ENCODE measurements at regions not wholly inside any gene's neighbourhood (a gene's known extent, or its start where the extent isn't known, plus 50 kb on each side); places are given as distances from the start of the nearest gene placed in this dataset.

DNA sequence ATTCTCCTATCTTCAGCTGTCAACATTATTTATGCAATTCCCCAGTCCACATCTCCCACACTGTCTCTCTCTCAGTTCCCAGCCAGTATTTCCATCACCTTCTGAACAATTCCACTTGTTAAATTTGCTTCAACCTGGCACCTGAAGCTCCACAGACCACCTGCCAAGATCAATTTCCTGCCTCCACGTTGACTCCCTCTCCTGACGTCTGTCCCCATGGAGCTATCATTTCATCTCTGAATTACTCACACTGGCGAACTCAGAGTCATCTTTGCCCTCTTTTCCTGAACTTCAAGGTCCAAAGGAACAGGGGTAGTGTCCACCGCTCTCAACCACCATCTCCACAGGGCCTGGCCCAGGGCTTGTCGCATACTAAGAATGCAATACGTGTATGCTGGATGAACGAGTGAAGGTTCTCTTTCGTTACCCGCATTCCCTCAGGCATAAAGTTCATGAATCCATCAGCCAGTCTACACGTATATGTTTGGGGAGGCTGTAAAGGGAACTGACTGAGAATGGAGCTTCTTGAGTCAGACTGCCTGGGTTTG lies 183.3 kb downstream of the JCAD start (continued):
- TF ChIP-seq, protein P1, sequence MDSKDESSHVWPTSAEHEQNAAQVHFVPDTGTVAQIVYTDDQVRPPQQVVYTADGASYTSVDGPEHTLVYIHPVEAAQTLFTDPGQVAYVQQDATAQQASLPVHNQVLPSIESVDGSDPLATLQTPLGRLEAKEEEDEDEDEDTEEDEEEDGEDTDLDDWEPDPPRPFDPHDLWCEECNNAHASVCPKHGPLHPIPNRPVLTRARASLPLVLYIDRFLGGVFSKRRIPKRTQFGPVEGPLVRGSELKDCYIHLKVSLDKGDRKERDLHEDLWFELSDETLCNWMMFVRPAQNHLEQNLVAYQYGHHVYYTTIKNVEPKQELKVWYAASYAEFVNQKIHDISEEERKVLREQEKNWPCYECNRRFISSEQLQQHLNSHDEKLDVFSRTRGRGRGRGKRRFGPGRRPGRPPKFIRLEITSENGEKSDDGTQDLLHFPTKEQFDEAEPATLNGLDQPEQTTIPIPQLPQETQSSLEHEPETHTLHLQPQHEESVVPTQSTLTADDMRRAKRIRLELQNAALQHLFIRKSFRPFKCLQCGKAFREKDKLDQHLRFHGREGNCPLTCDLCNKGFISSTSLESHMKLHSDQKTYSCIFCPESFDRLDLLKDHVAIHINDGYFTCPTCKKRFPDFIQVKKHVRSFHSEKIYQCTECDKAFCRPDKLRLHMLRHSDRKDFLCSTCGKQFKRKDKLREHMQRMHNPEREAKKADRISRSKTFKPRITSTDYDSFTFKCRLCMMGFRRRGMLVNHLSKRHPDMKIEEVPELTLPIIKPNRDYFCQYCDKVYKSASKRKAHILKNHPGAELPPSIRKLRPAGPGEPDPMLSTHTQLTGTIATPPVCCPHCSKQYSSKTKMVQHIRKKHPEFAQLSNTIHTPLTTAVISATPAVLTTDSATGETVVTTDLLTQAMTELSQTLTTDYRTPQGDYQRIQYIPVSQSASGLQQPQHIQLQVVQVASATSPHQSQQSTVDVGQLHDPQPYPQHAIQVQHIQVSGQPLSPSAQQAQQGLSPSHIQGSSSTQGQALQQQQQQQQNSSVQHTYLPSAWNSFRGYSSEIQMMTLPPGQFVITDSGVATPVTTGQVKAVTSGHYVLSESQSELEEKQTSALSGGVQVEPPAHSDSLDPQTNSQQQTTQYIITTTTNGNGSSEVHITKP (CRISPR knock-in tag; IDR thresholded peaks at IDR 0.05; ENCODE audit: low read depth) = no peak
- TF ChIP-seq, protein P2, sequence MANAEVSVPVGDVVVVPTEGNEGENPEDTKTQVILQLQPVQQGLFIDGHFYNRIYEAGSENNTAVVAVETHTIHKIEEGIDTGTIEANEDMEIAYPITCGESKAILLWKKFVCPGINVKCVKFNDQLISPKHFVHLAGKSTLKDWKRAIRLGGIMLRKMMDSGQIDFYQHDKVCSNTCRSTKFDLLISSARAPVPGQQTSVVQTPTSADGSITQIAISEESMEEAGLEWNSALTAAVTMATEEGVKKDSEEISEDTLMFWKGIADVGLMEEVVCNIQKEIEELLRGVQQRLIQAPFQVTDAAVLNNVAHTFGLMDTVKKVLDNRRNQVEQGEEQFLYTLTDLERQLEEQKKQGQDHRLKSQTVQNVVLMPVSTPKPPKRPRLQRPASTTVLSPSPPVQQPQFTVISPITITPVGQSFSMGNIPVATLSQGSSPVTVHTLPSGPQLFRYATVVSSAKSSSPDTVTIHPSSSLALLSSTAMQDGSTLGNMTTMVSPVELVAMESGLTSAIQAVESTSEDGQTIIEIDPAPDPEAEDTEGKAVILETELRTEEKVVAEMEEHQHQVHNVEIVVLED (CRISPR knock-in tag; IDR thresholded peaks at IDR 0.05; ENCODE audit: borderline replicate concordance) = no peak

DNA sequence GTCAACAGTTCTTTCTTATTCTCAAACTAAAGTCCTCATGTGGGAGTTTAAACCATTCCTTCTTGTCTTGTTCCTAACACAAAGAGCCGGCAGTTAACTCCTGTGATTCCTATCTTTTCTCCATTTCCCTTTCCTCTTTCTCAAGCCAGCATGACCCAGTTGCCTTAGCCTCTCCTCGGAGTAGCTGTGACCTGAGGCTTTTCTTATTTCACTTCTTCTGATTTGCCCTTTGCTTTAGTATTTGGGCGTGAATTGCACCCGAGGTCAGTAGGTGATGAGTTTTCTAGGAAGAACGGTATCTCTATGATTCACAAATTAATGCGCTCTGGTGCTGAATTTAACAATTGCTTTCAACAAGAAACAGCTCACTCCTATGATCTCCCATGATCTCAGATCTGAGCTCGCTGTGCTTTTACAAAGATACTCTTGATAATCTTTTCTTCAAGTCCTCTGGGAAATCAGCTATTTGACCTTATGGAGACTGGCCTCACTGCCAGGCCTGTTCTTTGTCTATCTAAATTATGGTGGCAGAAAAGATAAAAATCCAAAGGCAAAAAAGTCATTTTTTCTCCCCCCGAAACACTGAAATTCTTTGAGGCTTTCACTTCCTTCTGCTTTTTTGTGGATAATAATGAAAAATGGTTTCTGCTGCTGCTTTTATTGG lies 184.6 kb downstream of the JCAD start:
- FAIRE-seq (no peak), ATAC-seq (no peak), DNase-seq (ENCODE audit: low spot score) (no peak)
- H2AFZ ChIP-seq (ENCODE audit: low read length) = no peak overlapping the region
- no peak overlapping the region for H3K27ac ChIP-seq (ENCODE audit: extremely low read length, insufficient read depth, low read length)
- H4K20me1 ChIP-seq (ENCODE audit: insufficient read depth, low read length) = no peaks in the 10 kb centered on the region
- ChIA-PET POLR2A (no interaction called here), CTCF (ENCODE audit: low intra/inter-chr PET ratio, low total read pairs) (no interaction called here)
- intact Hi-C loops (cut with micrococcal nuclease; ENCODE audit: unreplicated experiment) = no loop called here
- WGBS (ENCODE audit: low lambda C conversion rate) = 42% methylated on average over 8 of the region's 8 CpGs
- H3K27me3 ChIP-seq (ENCODE audit: control insufficient read depth in 1 of 2, insufficient read depth in 2 of 2, low read length in 2 of 2) = peaks cover 0 to 30% of the 10 kb centered on the region in 2 experiments; a peak in 2 of 5 replicates
- no peak overlapping the region for H3K4me3 ChIP-seq (replicated peaks in 1 of 3; ENCODE audit: insufficient read depth in 1 of 3, low read depth in 2 of 3, low read length in 3 of 3)
- H3K79me2 ChIP-seq (ENCODE audit: insufficient read depth, low read length) = no peaks in the 10 kb centered on the region
- TF ChIP-seq, protein P3, sequence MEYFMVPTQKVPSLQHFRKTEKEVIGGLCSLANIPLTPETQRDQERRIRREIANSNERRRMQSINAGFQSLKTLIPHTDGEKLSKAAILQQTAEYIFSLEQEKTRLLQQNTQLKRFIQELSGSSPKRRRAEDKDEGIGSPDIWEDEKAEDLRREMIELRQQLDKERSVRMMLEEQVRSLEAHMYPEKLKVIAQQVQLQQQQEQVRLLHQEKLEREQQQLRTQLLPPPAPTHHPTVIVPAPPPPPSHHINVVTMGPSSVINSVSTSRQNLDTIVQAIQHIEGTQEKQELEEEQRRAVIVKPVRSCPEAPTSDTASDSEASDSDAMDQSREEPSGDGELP (IDR thresholded peaks at IDR 0.05; ENCODE audit: borderline replicate concordance, low read depth) = no peak
- TF ChIP-seq, protein P4, sequence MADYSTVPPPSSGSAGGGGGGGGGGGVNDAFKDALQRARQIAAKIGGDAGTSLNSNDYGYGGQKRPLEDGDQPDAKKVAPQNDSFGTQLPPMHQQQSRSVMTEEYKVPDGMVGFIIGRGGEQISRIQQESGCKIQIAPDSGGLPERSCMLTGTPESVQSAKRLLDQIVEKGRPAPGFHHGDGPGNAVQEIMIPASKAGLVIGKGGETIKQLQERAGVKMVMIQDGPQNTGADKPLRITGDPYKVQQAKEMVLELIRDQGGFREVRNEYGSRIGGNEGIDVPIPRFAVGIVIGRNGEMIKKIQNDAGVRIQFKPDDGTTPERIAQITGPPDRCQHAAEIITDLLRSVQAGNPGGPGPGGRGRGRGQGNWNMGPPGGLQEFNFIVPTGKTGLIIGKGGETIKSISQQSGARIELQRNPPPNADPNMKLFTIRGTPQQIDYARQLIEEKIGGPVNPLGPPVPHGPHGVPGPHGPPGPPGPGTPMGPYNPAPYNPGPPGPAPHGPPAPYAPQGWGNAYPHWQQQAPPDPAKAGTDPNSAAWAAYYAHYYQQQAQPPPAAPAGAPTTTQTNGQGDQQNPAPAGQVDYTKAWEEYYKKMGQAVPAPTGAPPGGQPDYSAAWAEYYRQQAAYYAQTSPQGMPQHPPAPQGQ (CRISPR knock-in tag; IDR thresholded peaks at IDR 0.05; ENCODE audit: borderline replicate concordance) = no peak
- TF ChIP-seq SCMH1 (CRISPR knock-in tag; IDR thresholded peaks at IDR 0.05; ENCODE audit: borderline replicate concordance) (no peak), ZNF329 (CRISPR knock-in tag; IDR thresholded peaks at IDR 0.05; ENCODE audit: low read depth) (no peak), ZNF232 (CRISPR knock-in tag; IDR thresholded peaks at IDR 0.05; ENCODE audit: borderline replicate concordance) (no peak), ZNF367 (CRISPR knock-in tag; IDR thresholded peaks at IDR 0.05; ENCODE audit: borderline replicate concordance) (no peak), ARNTL (CRISPR knock-in tag; IDR thresholded peaks at IDR 0.05) (no peak), NFIC (IDR thresholded peaks at IDR 0.05; ENCODE audit: low read length) (no peak)
- TF ChIP-seq, protein P5, sequence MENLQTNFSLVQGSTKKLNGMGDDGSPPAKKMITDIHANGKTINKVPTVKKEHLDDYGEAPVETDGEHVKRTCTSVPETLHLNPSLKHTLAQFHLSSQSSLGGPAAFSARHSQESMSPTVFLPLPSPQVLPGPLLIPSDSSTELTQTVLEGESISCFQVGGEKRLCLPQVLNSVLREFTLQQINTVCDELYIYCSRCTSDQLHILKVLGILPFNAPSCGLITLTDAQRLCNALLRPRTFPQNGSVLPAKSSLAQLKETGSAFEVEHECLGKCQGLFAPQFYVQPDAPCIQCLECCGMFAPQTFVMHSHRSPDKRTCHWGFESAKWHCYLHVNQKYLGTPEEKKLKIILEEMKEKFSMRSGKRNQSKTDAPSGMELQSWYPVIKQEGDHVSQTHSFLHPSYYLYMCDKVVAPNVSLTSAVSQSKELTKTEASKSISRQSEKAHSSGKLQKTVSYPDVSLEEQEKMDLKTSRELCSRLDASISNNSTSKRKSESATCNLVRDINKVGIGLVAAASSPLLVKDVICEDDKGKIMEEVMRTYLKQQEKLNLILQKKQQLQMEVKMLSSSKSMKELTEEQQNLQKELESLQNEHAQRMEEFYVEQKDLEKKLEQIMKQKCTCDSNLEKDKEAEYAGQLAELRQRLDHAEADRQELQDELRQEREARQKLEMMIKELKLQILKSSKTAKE (CRISPR knock-in tag; IDR thresholded peaks at IDR 0.05; ENCODE audit: borderline replicate concordance) = no peak
- no peaks in the 10 kb centered on the region for H3K9me3 ChIP-seq (ENCODE audit: low read length)
- H3K36me3 ChIP-seq (replicated peaks in 1 of 2; ENCODE audit: control insufficient read depth in 1 of 2, insufficient read depth in 2 of 2, low read length in 2 of 2) = no peaks in the 10 kb centered on the region
- no peaks in the 10 kb centered on the region for H3K4me1 ChIP-seq (ENCODE audit: insufficient read depth, low read length)
- H3K4me2 ChIP-seq (ENCODE audit: low read depth, low read length) = no peak overlapping the region
- in situ Hi-C loops (cut with HindIII; ENCODE audit: extremely low pct_ligation_motif_present, low pct_unique_long_range_greater_than_20kb) = no loop called here
- H3K9ac ChIP-seq (ENCODE audit: insufficient read depth, low read depth, low read length) = no peak overlapping the region
- BruUV-seq (replicated peaks) = no TSS peak
